Fibroblast of the aortic adventitia (primary cell): ENCODE measurements at regions not wholly inside any gene's neighbourhood (a gene's known extent, or its start where the extent isn't known, plus 50 kb on each side); places are given as distances from the start of the nearest gene placed in this dataset.

Experiments
- DNase-seq: peaks from one replicate; pipeline ENCODE4 v3.0.0-alpha.2; 2010; ENCODE audit warnings: low read depth
- H3K4me3 ChIP-seq: 2 replicates; pipeline ENCODE4 v1.5.1; 2011; ENCODE audit warnings: low read depth, mild to moderate bottlenecking, control low read depth, low read length, moderate library complexity
- TF ChIP-seq, protein P1 (sequence below): IDR thresholded peaks from 2 replicates; pipeline ENCODE4 v1.5.1; 2011; ENCODE audit warnings: mild to moderate bottlenecking, low read length, control low read depth, inconsistent platforms; ENCODE audit not compliant: insufficient read depth

DNA sequence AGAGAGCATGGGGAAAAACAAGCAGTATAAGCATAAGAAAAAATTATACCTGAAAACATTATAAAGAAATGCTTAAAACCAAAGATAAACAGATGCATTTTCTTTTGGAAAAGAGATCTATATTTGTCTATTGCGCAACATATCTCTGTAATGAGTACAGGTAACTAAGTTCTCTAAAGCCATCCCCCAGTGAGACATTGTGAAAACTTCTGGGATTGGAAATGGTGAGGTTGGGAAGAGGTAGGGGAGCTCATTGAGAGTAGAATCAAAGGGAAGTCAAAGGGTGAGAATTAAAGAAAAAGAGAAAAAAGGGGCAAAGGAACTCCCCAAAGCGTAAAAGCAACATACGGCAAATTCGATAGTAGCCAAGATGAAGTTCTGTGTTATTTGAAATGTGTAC lies 257.9 kb upstream of the RBFOX1 start:
- no peak for DNase-seq
- TF ChIP-seq, protein P1, sequence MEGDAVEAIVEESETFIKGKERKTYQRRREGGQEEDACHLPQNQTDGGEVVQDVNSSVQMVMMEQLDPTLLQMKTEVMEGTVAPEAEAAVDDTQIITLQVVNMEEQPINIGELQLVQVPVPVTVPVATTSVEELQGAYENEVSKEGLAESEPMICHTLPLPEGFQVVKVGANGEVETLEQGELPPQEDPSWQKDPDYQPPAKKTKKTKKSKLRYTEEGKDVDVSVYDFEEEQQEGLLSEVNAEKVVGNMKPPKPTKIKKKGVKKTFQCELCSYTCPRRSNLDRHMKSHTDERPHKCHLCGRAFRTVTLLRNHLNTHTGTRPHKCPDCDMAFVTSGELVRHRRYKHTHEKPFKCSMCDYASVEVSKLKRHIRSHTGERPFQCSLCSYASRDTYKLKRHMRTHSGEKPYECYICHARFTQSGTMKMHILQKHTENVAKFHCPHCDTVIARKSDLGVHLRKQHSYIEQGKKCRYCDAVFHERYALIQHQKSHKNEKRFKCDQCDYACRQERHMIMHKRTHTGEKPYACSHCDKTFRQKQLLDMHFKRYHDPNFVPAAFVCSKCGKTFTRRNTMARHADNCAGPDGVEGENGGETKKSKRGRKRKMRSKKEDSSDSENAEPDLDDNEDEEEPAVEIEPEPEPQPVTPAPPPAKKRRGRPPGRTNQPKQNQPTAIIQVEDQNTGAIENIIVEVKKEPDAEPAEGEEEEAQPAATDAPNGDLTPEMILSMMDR: no peak
- H3K4me3 ChIP-seq: no peak overlapping the region

- H3K4me3 ChIP-seq: no peak overlapping the region
- DNase-seq: no peak
- TF ChIP-seq, protein P1: no peak
Observed at GRCh38 chr16:7057458-7057857, 275.2 kb upstream of the RBFOX1 start.

DNA sequence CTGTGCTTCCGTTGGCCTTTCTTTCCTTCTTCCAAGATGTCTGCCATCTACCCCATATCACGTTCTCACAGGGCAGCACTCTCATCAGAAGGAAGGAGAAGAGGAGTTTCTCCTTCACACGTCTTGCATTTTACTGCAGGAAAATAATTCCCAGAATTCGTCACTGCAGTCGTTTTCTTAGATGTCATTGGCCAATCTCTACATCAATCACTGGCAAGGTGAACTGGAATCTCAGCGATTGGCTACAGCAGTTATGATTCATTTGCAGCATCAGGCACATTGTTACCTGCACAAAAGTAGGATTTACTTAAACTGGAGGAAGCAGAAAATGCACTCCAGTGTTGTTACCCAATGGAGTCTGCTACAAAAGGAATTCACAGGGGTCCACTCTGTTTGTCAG lies 277.2 kb upstream of the RBFOX1 start:
- no peak for DNase-seq
- no peak overlapping the region for H3K4me3 ChIP-seq
- TF ChIP-seq, protein P1: no peak

DNA sequence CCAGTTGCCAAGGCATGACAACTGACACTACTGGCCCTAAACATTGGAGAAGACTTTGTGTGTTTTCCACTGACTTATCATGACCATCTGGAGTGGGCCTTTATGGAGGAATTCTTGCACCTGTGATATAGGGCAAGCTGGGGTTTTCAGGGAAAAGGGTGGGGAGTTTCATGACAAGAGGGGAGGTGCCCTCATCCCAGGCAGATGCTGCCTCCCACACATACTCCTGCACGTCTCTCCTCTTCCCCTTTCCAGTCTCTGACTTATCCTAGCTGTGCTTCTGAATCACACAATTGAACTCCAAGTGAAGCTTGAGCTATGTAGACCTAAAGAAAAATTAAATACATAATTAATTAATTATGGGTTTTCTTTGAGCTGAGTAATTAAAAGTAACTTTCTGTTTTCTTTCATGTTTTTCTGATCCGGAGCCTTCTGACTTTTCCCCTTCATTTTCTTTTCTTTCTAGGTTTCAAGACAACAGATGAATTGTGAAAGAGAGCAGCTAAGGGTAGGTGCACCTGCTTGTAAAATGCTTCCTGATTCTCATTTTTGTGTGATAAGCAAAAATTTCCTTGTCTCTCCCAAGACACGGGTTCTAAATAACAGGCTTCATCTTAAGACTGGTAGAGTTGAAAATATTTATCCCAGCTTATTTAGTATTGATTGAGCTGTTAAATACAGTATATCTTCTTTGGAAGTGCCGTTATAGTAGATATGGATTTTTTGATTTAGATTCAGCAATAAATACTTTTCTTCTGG lies 280.9 kb upstream of the RBFOX1 start:
- no peak overlapping the region for H3K4me3 ChIP-seq
- TF ChIP-seq, protein P1: no peak
- no peak for DNase-seq

- TF ChIP-seq, protein P1: no peak
- DNase-seq: no peak
- no peak overlapping the region for H3K4me3 ChIP-seq
Observed at GRCh38 chr16:7044331-7044730, 288.3 kb upstream of the RBFOX1 start.

DNA sequence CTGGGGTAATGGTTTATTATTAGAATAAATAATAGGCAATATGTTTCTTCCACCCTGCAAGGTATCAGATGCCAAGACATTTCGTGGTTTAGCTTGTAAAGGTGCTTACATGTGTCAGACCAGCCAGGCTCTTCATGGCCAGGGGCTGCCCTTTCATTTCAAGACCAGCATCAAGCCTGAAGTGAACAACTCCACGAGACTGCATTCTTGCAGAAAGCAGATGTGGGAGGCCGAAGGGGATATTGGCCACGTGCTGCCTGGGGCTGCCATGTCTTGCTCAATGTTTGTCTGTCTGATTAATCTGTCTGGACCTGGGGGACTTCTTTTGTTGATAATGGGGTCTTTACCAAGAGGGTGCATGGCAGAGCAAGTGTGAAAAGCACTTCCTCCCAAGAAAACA lies 294.2 kb upstream of the RBFOX1 start:
- no peak for DNase-seq
- no peak overlapping the region for H3K4me3 ChIP-seq
- TF ChIP-seq, protein P1: no peak

GRCh38 chr16:7037495-7037894 lies 295.1 kb upstream of the RBFOX1 start:
- no peak overlapping the region for H3K4me3 ChIP-seq
- DNase-seq: no peak
- TF ChIP-seq, protein P1: no peak
